ENCODE measurements at regions not wholly inside any gene's neighbourhood (a gene's known extent, or its start where the extent isn't known, plus 50 kb on each side); places are given as distances from the start of the nearest gene placed in this dataset.

DNA sequence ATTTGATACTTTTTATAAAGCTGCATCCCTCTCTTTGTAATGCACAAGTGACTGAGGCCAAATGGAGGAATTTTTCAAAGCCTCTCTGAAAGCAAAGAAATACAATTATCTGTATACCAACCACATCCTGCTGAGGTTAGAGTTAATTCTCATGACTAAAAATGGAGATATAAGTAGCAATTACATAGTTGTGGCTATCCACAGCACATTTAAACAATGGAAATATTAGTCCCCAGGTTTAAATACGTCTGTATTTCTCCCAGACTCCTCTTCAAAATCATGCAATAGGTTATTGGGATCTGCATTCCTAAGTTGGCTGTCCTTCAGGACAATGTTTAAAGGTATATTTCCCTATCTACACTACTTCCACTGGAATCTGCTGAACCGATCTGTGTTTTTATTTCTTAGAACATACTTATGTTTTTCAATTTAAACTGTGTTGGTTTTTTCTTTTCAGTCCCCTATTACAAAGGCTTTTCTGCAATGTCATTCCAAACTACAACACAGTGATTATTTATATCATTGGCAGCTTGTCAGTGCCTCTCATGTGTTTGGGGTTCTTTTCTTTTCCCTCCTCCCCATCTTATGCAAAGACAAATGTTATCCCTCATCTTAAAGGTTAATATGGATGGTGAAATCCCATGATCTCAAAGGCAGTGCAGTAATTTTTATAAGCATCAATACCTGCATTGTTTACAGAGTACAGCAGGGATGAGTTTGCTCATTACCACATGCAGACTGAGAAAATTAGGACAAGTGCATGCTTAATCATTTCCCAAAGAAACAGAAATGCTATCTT is 134.8 kb upstream of the FSHR start:
- no peaks in the 10 kb centered on the region for H3K36me3 ChIP-seq (ENCODE audit: control insufficient read depth in 1 of 2, insufficient read depth in 2 of 2, low read length in 2 of 2)
- CTCF ChIA-PET, result no interaction called here
- H2AFZ ChIP-seq (ENCODE audit: low read depth, low read length, poor library complexity, severe bottlenecking), result no peak overlapping the region
- ATAC-seq, result no peak
- intact Hi-C loops (cut with micrococcal nuclease), result no loop called here
- DNase-seq (ENCODE audit: low read depth, low spot score), result no peak
- no peak overlapping the region for H3K9ac ChIP-seq (ENCODE audit: low read length)
- no peak overlapping the region for H3K4me2 ChIP-seq (ENCODE audit: low read length)
- RAD21 ChIA-PET (ENCODE audit: low non-redundant PET in 1 of 2, low total read pairs in 2 of 2, uncharacterized antibody in 2 of 2, unreplicated experiment in 2 of 2), result no interaction called here
- no peak overlapping the region for H3K4me3 ChIP-seq (replicated peaks in 1 of 2; ENCODE audit: low read depth in 1 of 2, low read length in 2 of 2)
- no peak overlapping the region for H3K27ac ChIP-seq (ENCODE audit: low read depth, low read length)
- H3K9me2 ChIP-seq (ENCODE audit: insufficient read depth), result no peaks in the 10 kb centered on the region
- no peaks in the 10 kb centered on the region for H4K20me1 ChIP-seq (ENCODE audit: insufficient read depth)
- H3K27me3 ChIP-seq (ENCODE audit: insufficient read depth, low read length), result no peaks in the 10 kb centered on the region
- H3K4me1 ChIP-seq (ENCODE audit: control insufficient read depth in 1 of 2, insufficient read depth in 2 of 2, low read length in 2 of 2), result no peaks in the 10 kb centered on the region
- POLR2A ChIA-PET, result no interaction called here
- TF ChIP-seq CBX3 (IDR thresholded peaks at IDR 0.05; ENCODE audit: low read depth) (no peak), SP1 (IDR thresholded peaks at IDR 0.05; ENCODE audit: low read depth) (no peak), EGR1 (IDR thresholded peaks at IDR 0.05; ENCODE audit: low read depth) (no peak), TCF7L2 (IDR thresholded peaks at IDR 0.05; ENCODE audit: borderline replicate concordance, extremely low read depth, insufficient read depth, insufficient read length) (no peak), SIN3A (IDR thresholded peaks at IDR 0.05; ENCODE audit: low read depth) (no peak), MAX (IDR thresholded peaks at IDR 0.05) (no peak), YY1 (IDR thresholded peaks at IDR 0.05; ENCODE audit: extremely low read depth, insufficient replicate concordance, low read depth, low read length) (no peak), CEBPB (IDR thresholded peaks at IDR 0.05; ENCODE audit: low read depth) (no peak), ELF1 (IDR thresholded peaks at IDR 0.05; ENCODE audit: borderline replicate concordance, low read depth) (no peak), JUND (IDR thresholded peaks at IDR 0.05) (no peak), EZH2 (IDR thresholded peaks at IDR 0.05) (no peak), ATF3 (IDR thresholded peaks at IDR 0.05) (no peak), RAD21 (IDR thresholded peaks at IDR 0.05; ENCODE audit: low read depth) (no peak), ZBTB33 (IDR thresholded peaks at IDR 0.05; ENCODE audit: extremely low read depth, insufficient replicate concordance, low read length) (no peak), ZNF274 (IDR thresholded peaks at IDR 0.05; ENCODE audit: low read depth, low read length) (no peak), POLR2A (IDR thresholded peaks at IDR 0.05; ENCODE audit: borderline replicate concordance, extremely low read depth, insufficient read depth, insufficient read length) (no peak), REST (IDR thresholded peaks at IDR 0.05; ENCODE audit: low read depth) (no peak), FOSL1 (IDR thresholded peaks at IDR 0.05; ENCODE audit: low read depth) (no peak)
- H3K79me2 ChIP-seq (ENCODE audit: insufficient read depth, low read length), result no peaks in the 10 kb centered on the region
- H3K9me3 ChIP-seq (ENCODE audit: control insufficient read depth in 1 of 2, insufficient read depth in 1 of 2, low read depth in 1 of 2, low read length in 2 of 2), result peaks cover 0 to 6% of the 10 kb centered on the region in 2 experiments; a peak in 2 of 4 replicates
- no TSS peak for BruUV-seq (replicated peaks)
